SH-SY5Y (cell line): ENCODE measurements at regions not wholly inside any gene's neighbourhood (a gene's known extent, or its start where the extent isn't known, plus 50 kb on each side); places are given as distances from the start of the nearest gene placed in this dataset.

Experiments
- GATA2 ChIP-seq: IDR thresholded peaks from 2 replicates; pipeline ENCODE4 v1.6.1; 2011; ENCODE audit warnings: mild to moderate bottlenecking, low read depth, low read length
- GATA3 ChIP-seq: IDR thresholded peaks from 2 replicates; pipeline ENCODE4 v1.6.1; 2011; ENCODE audit warnings: low read depth, mild to moderate bottlenecking, low read length, moderate library complexity

DNA sequence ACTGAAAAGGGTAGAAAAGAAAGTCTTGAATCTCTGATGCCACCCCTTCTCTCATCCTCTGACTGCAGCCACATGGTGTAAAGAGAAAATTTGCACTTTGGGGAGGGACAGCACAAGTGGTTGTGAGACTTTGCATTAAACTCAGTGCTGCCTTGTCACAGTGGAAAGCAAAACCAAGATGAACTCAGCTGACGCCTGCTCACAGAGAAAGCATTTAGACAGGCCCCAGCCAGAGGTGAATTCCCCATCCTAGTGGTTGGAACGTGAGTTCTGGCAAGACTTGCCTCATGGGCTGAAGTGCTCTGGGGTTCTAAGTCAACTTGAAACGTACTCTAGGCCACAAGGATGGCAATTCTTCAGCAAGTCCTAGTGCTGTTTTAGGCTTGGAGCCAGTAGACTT, 1101.4 kb downstream of the ADGRL3 start:
- TF ChIP-seq GATA2 (no peak), GATA3 (no peak)
